Brain microvascular endothelial cell (primary cell): ENCODE measurements at regions not wholly inside any gene's neighbourhood (a gene's known extent, or its start where the extent isn't known, plus 50 kb on each side); places are given as distances from the start of the nearest gene placed in this dataset.
A peak's percentile ranks its signal among the peaks of the same experiment; 100 is the strongest.

Source experiments
- DNase-seq: peaks from one replicate; pipeline ENCODE4 v3.0.0-alpha.2; 2020
- H3K27ac ChIP-seq: fragments of 250-450 bp; sonication (Bioruptor Pico); 2 replicates; pipeline ENCODE4 v1.5.1; 2020; ENCODE audit warnings: mild to moderate bottlenecking, moderate library complexity
- H3K27me3 ChIP-seq: fragments of 250-450 bp; sonication (Bioruptor Pico); replicated peaks from 2 replicates; pipeline ENCODE4 v1.5.1; 2020; ENCODE audit warnings: mild to moderate bottlenecking
- H3K36me3 ChIP-seq: fragments of 250-450 bp; sonication (Bioruptor Pico); replicated peaks from 2 replicates; pipeline ENCODE4 v1.5.1; 2020; ENCODE audit warnings: mild to moderate bottlenecking
- H3K4me3 ChIP-seq: 2 replicates; pipeline ENCODE4 v1.5.1; 2011; ENCODE audit warnings: low read depth, mild to moderate bottlenecking, control low read depth, low read length, moderate library complexity
- in situ Hi-C: cut with HindIII; loops from 2 replicates; pipeline ENCODE4 v1.10.0; 2017; ENCODE audit warnings: low sequenced_read_pairs, low pct_ligation_motif_present
- TF ChIP-seq, protein P1 (sequence below): IDR thresholded peaks from 2 replicates; pipeline ENCODE4 v1.5.1; 2011; ENCODE audit warnings: low read depth, mild to moderate bottlenecking, moderate library complexity, low read length, control low read depth, inconsistent platforms; ENCODE audit errors: missing control alignments

DNA sequence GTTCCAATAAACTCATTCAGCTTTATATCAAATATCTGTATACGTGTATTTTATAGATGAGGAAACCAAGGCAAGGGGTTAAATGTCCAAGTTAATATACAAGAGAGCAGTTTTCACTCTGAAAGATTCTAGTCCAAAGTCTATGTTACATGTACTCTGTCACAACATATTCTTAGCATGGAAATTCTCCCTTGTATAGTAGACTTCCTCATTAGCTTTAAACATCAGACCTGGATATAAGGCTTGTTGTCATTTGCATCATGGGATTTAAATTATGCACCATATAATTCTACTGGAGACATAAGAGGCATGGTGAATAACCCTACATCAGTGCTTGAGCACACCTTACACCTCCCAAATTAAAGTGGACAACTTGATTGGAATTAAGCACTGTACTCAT, 681.9 kb upstream of the CCDC179 start:
- no peak overlapping the region for H3K4me3 ChIP-seq
- no peaks in the 10 kb centered on the region for H3K36me3 ChIP-seq
- TF ChIP-seq, protein P1, sequence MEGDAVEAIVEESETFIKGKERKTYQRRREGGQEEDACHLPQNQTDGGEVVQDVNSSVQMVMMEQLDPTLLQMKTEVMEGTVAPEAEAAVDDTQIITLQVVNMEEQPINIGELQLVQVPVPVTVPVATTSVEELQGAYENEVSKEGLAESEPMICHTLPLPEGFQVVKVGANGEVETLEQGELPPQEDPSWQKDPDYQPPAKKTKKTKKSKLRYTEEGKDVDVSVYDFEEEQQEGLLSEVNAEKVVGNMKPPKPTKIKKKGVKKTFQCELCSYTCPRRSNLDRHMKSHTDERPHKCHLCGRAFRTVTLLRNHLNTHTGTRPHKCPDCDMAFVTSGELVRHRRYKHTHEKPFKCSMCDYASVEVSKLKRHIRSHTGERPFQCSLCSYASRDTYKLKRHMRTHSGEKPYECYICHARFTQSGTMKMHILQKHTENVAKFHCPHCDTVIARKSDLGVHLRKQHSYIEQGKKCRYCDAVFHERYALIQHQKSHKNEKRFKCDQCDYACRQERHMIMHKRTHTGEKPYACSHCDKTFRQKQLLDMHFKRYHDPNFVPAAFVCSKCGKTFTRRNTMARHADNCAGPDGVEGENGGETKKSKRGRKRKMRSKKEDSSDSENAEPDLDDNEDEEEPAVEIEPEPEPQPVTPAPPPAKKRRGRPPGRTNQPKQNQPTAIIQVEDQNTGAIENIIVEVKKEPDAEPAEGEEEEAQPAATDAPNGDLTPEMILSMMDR, result no peak
- no peak overlapping the region for H3K27ac ChIP-seq
- in situ Hi-C loops, result no loop called here
- H3K27me3 ChIP-seq, result no peaks in the 10 kb centered on the region
- DNase-seq, result no peak

- H3K36me3 ChIP-seq, result no peaks in the 10 kb centered on the region
- no peaks in the 10 kb centered on the region for H3K27me3 ChIP-seq
- H3K4me3 ChIP-seq, result no peak overlapping the region
- DNase-seq, result no peak
- no peak overlapping the region for H3K27ac ChIP-seq
- in situ Hi-C loops, result no loop called here
- TF ChIP-seq, protein P1, result no peak
Observed at GRCh38 chr11:23542816-23543215, 682.5 kb upstream of the CCDC179 start.

GRCh38 chr11:23543651-23544222, 683.5 kb upstream of the CCDC179 start:
- in situ Hi-C loops, result no loop called here
- DNase-seq, result no peak
- H3K27me3 ChIP-seq, result no peaks in the 10 kb centered on the region
- no peak overlapping the region for H3K4me3 ChIP-seq
- no peak overlapping the region for H3K27ac ChIP-seq
- TF ChIP-seq, protein P1, result no peak
- no peaks in the 10 kb centered on the region for H3K36me3 ChIP-seq

DNA sequence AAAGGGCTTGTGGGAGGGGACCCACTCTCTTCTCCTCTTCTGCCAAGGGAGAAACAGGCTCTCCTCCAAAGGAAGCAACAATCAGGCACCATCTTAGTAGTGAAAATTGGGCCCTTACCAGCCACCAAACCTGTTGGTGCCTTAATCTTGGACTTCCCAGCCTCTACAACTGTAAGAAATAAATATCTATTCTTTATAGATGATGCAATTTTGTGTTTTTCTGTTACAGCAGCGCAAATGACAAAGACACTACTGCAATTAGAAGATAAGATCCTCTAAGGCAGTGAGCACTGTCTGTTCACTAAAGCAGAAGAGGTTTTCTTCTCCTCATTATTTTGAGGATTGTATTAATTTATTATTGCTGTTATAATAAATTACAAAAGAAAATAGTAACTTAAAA, 691.4 kb upstream of the CCDC179 start:
- TF ChIP-seq, protein P1, result no peak
- Histone ChIP-seq H3K36me3 (no peaks in the 10 kb centered on the region), H3K27ac (no peak overlapping the region), H3K4me3 (no peak overlapping the region), H3K27me3 (no peaks in the 10 kb centered on the region)
- no peak for DNase-seq
- in situ Hi-C loops, result no loop called here

DNA sequence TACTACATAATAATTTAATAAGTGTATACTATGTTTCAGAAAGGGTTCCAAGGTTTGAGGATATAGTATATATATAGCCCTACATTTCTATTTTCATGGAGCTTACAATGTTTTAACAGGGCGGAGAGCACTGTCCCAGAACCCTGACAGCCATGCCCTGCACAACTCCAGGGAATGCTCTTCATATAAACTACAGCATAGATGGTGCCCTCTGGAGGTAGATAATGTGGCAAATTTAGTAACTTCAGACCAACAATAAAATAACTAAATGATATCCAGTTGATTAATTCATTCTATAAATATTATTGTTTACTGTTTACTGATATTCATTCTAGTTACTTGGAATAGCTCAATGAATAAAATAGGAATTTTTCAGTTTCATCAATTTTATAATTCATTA, 693.7 kb upstream of the CCDC179 start:
- TF ChIP-seq, protein P1, result peak; percentile 21
- in situ Hi-C loops, result no loop called here
- Histone ChIP-seq H3K4me3 (no peak overlapping the region), H3K27me3 (no peaks in the 10 kb centered on the region), H3K36me3 (no peaks in the 10 kb centered on the region), H3K27ac (no peak overlapping the region)
- DNase-seq, result no peak

DNA sequence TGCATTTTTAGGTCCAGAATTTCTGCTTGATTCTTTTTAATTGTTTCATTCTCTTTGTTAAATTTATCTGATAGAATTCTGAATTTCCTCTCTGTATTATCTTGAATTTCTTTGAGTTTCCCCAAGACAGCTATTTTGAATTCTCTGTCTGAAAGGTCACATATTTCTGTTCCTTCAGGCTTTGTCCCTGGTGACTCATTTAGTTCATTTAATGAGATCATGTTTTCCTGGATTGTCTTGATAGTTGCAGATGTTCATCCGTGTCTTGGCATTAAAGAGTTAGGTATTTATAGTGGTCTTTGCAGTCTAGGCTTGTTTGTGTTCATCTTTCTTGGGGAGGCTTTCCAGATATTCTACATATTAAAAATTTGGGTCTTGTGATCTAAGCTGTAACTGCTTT, 694.8 kb upstream of the CCDC179 start:
- TF ChIP-seq, protein P1, result no peak
- Histone ChIP-seq H3K27ac (peak overlapping the region; percentile 74), H3K4me3 (no peak overlapping the region), H3K27me3 (no peaks in the 10 kb centered on the region), H3K36me3 (no peaks in the 10 kb centered on the region)
- in situ Hi-C loops, result no loop called here
- DNase-seq, result peak; percentile 54
